ENCODE measurements at regions not wholly inside any gene's neighbourhood (a gene's known extent, or its start where the extent isn't known, plus 50 kb on each side); places are given as distances from the start of the nearest gene placed in this dataset.

DNA sequence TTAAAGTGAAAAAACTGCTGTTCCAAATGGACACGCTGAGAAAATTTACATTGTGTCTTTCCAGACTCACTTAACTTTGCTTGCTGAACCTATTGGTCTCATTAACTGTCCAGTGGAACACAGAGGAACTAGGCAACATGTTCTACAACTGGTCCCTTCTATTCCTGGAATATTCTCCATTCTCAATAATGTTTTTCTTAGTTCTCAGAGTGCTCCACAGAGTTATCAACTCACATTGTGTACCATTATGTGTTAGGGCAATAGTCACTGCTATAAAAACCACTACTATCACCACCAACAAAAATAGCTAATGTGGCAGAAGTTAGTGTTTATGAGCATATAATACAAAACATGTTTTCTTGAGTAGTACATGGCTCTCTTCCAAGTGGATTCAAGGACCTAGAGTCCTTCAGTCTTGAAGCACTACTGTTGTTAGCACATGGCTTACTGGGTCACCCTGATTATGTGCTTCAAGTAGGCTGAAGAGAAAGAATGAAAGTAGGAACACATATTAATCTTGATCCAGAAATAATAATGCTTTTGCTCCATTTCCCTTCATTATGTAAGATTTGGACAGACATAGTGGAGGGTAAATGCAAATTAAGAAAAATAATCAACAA, 865.3 kb upstream of the HS3ST1 start:
- Histone ChIP-seq H3K9ac (no peak overlapping the region), H3K9me2 (no peaks in the 10 kb centered on the region), H3K79me2 (ENCODE audit: insufficient read depth) (no peaks in the 10 kb centered on the region), H4K20me1 (ENCODE audit: insufficient read depth) (no peaks in the 10 kb centered on the region), H3K9me3 (peaks cover 4% of the 10 kb centered on the region; the same call in 1 of the 2 replicates), H3F3A (replicated peaks; ENCODE audit: insufficient read depth) (no peaks in the 10 kb centered on the region), H3K4me3 (ENCODE audit: low read depth in 2 of 2, low read length in 1 of 2) (no peak overlapping the region), H3K27me3 (ENCODE audit: insufficient read depth) (no peaks in the 10 kb centered on the region), H3K36me3 (replicated peaks in 1 of 2; ENCODE audit: control insufficient read depth in 1 of 2, insufficient read depth in 2 of 2, low read length in 1 of 2) (no peaks in the 10 kb centered on the region), H2AFZ (ENCODE audit: low read depth) (no peak overlapping the region), H3K4me1 (ENCODE audit: control insufficient read depth in 1 of 2, insufficient read depth in 2 of 2, low read depth in 1 of 2, low read length in 1 of 2) (no peaks in the 10 kb centered on the region), H3K27ac (ENCODE audit: low read depth in 2 of 2, low read length in 1 of 2) (no peak overlapping the region), H3K4me2 (no peak overlapping the region)
- no peak for DNase-seq
- WGBS (ENCODE audit: low lambda C conversion rate): 30% methylated on average over 1 of the region's 1 CpG
- ChIA-PET POLR2A (no interaction called here), CTCF (interaction anchor here (0.7 kb wide), 1 partner anchor 464 kb away, joined by 3 read pairs; no protein-coding TSS in a partner anchor)
- TF ChIP-seq RAD21 (IDR thresholded peaks at IDR 0.05; ENCODE audit: low read length) (no peak), PBX3 (IDR thresholded peaks at IDR 0.05) (no peak), IRF3 (IDR thresholded peaks at IDR 0.05; ENCODE audit: low read depth, low read length) (no peak), TCF12 (IDR thresholded peaks at IDR 0.05) (no peak), ZBTB33 (IDR thresholded peaks at IDR 0.05; ENCODE audit: borderline replicate concordance, low read depth) (no peak), YY1 (IDR thresholded peaks at IDR 0.05; ENCODE audit: low read depth) (no peak), EZH2phosphoT487 (IDR thresholded peaks at IDR 0.05; ENCODE audit: borderline replicate concordance, low read depth) (no peak)

DNA sequence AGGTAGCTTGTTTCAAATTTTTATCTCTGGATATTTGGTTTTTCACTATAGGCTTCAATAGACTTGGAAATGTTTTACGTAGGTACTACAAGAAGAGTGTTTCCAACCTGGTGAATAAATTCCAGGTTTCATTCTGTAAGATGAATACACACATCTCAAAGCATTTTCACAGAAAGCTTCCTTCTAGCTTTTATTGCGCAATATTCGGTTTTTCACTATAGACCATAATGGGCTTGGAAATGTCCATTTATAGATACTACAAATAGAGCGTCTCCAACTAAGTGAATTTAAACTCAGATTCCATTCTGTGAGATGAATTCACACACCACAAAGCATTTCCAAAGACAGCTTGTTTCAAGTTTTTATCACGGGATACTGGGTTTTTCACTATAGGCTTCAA, 857.7 kb upstream of the HS3ST1 start:
- Histone ChIP-seq H4K20me1 (ENCODE audit: insufficient read depth) (no peaks in the 10 kb centered on the region), H2AFZ (ENCODE audit: low read depth) (no peak overlapping the region), H3F3A (replicated peaks; ENCODE audit: insufficient read depth) (no peaks in the 10 kb centered on the region), H3K79me2 (ENCODE audit: insufficient read depth) (no peaks in the 10 kb centered on the region), H3K27ac (ENCODE audit: low read depth in 2 of 2, low read length in 1 of 2) (no peak overlapping the region), H3K36me3 (replicated peaks in 1 of 2; ENCODE audit: control insufficient read depth in 1 of 2, insufficient read depth in 2 of 2, low read length in 1 of 2) (no peaks in the 10 kb centered on the region), H3K4me3 (ENCODE audit: low read depth in 2 of 2, low read length in 1 of 2) (no peak overlapping the region), H3K9ac (no peak overlapping the region), H3K9me2 (0 out of 2 replicates have a peak, but pooled peaks cover 2% of the 10 kb centered on the region), H3K4me1 (ENCODE audit: control insufficient read depth in 1 of 2, insufficient read depth in 2 of 2, low read depth in 1 of 2, low read length in 1 of 2) (no peaks in the 10 kb centered on the region), H3K27me3 (ENCODE audit: insufficient read depth) (no peaks in the 10 kb centered on the region), H3K9me3 (peaks cover 4% of the 10 kb centered on the region; the same call in 1 of the 2 replicates), H3K4me2 (no peak overlapping the region)
- CTCF ChIA-PET: no interaction called here
- 54% methylated on average over 5 of the region's 5 CpGs for WGBS (ENCODE audit: low lambda C conversion rate)
- DNase-seq: no peak
- POLR2A ChIA-PET: no interaction called here
- TF ChIP-seq RAD21 (IDR thresholded peaks at IDR 0.05; ENCODE audit: low read length) (no peak), EZH2phosphoT487 (IDR thresholded peaks at IDR 0.05; ENCODE audit: borderline replicate concordance, low read depth) (no peak), MEF2A (IDR thresholded peaks at IDR 0.05; ENCODE audit: borderline replicate concordance, low read depth) (no peak), FOXM1 (IDR thresholded peaks at IDR 0.05; ENCODE audit: low read depth) (no peak), REST (IDR thresholded peaks at IDR 0.05; ENCODE audit: low read depth, low read length) (no peak), MXI1 (IDR thresholded peaks at IDR 0.05; ENCODE audit: low read depth, low read length) (no peak), SIN3A (IDR thresholded peaks at IDR 0.05; ENCODE audit: borderline replicate concordance, low read depth, low read length) (no peak), ZBTB33 (IDR thresholded peaks at IDR 0.05; ENCODE audit: borderline replicate concordance, low read depth) (no peak), TCF12 (IDR thresholded peaks at IDR 0.05) (no peak), CTCF (IDR thresholded peaks at IDR 0.05) (no peak)
